IPS-18a (cell line): ENCODE measurements at regions not wholly inside any gene's neighbourhood (a gene's known extent, or its start where the extent isn't known, plus 50 kb on each side); places are given as distances from the start of the nearest gene placed in this dataset.
"Not testable (repeated sequence)": the region's sequence is repeated elsewhere in the genome, so short reads cannot be mapped to it uniquely, and the experiment has no call there.

Experiments
- H3K27ac ChIP-seq: one replicate; pipeline ENCODE4 v1.5.1; 2013; ENCODE audit warnings: low read length
- H3K27me3 ChIP-seq: one replicate; pipeline ENCODE4 v1.6.1; 2013; ENCODE audit warnings: mild to moderate bottlenecking, low read length; ENCODE audit not compliant: control insufficient read depth, insufficient read depth
- H3K36me3 ChIP-seq: one replicate; pipeline ENCODE4 v1.6.1; 2013; ENCODE audit warnings: low read depth, low read length; ENCODE audit not compliant: control insufficient read depth
- H3K4me1 ChIP-seq: one replicate; pipeline ENCODE4 v1.6.1; 2013; ENCODE audit warnings: low read depth, low read length; ENCODE audit not compliant: control insufficient read depth
- H3K4me3 ChIP-seq: one replicate; pipeline ENCODE4 v1.5.1; 2013; ENCODE audit warnings: low read length
- H3K9ac ChIP-seq: one replicate; pipeline ENCODE4 v1.6.1; 2013; ENCODE audit warnings: mild to moderate bottlenecking, low read length, moderate library complexity
- H3K9me3 ChIP-seq: one replicate; pipeline ENCODE4 v1.6.1; 2013; ENCODE audit warnings: low read depth, low read length; ENCODE audit not compliant: control insufficient read depth

DNA sequence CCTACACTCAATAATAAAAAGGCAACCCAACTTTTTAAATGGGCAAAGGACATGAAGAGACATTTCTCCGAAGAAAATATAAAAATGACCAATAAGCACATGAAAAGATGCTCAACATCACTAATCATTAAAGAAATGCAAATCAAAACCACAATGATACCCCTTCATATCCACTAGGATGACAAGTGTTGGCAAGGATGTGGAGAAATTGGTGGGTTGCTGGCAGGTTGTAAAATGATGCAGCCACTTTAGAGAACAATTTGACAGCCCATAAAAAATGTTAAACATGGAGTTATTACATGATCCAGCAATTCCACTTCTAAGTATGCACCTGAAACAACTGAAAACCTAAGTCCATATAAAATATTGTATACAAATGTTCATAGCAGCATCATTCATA, 73.2 kb upstream of the LMO2 start:
- H3K27me3 ChIP-seq: no peaks in the 10 kb centered on the region

DNA sequence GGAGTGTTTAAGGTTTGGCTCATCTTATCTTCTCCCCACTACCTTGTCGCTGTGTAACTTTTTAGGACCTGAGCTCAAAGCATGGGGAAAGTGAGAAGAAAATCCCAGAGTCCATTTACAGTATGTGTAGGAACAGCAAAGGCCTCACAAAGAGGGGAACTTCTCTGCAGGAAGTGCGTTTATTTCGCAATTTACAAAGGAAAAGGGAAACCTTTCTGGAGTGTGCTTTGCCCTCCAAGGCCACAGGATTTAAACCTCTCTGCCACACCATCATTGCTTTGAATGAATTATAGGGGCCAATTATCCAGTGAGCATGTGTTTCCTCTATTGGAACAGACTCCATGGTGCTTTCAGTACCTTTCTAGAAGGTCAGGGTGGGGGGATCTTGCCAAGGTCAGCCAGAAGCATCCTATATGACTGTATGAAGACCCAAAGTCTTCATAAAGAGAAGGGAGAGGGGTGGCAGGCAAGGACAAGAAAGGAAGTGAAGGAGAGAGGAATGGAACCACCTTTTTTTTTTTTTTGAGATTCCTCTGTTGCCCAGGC, 68.1 kb upstream of the LMO2 start:
- H3K4me3 ChIP-seq: no peak overlapping the region
- no peak overlapping the region for H3K9ac ChIP-seq
- no peaks in the 10 kb centered on the region for H3K4me1 ChIP-seq
- H3K36me3 ChIP-seq: no peaks in the 10 kb centered on the region
- no peak overlapping the region for H3K27ac ChIP-seq
- H3K9me3 ChIP-seq: no peaks in the 10 kb centered on the region
- no peaks in the 10 kb centered on the region for H3K27me3 ChIP-seq

More for the DNA sequence above, 73.2 kb upstream of the LMO2 start:
- H3K4me3 ChIP-seq: no peak overlapping the region
- H3K9me3 ChIP-seq: no peaks in the 10 kb centered on the region
- no peaks in the 10 kb centered on the region for H3K36me3 ChIP-seq
- H3K4me1 ChIP-seq: no peaks in the 10 kb centered on the region
- no peak overlapping the region for H3K9ac ChIP-seq
- H3K27ac ChIP-seq: no peak overlapping the region

DNA sequence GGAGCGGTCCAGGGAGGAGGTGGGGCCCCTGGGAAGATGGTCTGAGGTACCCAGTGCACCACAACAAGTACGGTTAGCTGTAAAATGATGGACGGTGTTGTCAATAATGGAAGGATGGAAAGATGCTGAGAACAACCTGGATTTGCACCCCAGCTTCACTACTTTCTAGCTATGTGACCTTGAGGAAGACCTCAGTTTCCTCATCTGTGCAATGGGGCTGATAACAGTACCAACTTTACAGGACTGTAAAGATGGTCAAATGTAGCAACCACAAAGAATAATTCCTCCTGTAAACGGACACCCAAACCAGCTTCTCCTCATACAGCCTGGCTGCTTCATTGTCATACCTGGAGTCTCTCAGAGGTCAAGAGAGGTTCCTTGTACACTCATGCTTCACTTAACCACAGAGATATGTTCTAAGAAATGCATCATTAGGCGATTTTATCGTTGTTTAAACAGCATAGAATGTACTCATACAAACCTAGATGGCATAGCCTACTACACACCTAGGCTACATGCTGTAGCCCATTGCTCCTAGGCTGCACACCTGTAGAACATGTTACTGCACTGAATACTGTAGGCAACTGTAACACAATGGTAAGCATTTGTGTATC, 65.5 kb upstream of the LMO2 start:
- Histone ChIP-seq H3K27me3 (no peaks in the 10 kb centered on the region), H3K9ac (no peak overlapping the region), H3K4me1 (no peaks in the 10 kb centered on the region), H3K36me3 (no peaks in the 10 kb centered on the region), H3K4me3 (no peak overlapping the region), H3K27ac (no peak overlapping the region), H3K9me3 (no peaks in the 10 kb centered on the region)

DNA sequence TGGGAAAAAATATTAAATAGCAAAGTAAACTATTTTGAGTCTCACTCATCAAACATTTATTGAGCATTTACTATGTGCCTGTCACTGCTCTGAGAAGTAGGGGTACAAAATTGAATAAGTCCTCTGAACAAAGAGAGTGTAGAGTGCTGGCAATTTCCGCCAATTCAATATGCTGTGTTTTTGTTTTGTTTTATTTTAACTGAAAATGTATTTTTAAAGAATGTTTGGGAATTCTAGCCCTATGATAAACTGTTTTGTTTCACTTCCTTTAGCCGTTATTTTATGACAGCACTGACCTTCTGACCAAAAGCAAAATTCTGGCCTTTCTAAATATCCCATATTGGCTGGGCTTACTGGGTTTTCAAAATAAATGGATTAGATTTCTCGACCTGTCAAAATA, 64.7 kb upstream of the LMO2 start:
- Histone ChIP-seq H3K4me3 (no peak overlapping the region), H3K36me3 (no peaks in the 10 kb centered on the region), H3K9me3 (no peaks in the 10 kb centered on the region), H3K27me3 (no peaks in the 10 kb centered on the region), H3K27ac (no peak overlapping the region), H3K9ac (no peak overlapping the region), H3K4me1 (no peaks in the 10 kb centered on the region)

DNA sequence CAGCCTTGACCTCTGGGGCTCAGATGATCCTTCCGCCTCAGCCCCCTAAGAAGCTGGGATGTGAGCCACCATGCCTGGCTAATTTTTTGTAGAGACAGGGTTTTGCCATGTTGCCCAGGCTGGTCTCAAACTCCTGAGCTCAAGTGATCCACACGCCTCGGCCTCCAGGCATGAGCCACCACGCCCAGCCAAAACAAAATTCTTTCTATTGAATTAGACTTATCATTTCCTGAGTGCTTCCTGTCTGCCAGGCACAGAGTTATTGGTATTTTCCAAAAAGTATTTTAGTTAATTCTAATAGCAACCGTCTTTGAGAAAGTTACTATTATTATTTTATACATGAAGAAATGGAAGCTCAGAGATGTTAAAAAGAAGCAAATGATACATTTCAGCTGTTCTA, 61.4 kb upstream of the LMO2 start:
- Histone ChIP-seq H3K4me1 (no peaks in the 10 kb centered on the region), H3K4me3 (no peak overlapping the region), H3K36me3 (no peaks in the 10 kb centered on the region), H3K27ac (no peak overlapping the region), H3K9ac (no peak overlapping the region), H3K27me3 (no peaks in the 10 kb centered on the region), H3K9me3 (no peaks in the 10 kb centered on the region)

DNA sequence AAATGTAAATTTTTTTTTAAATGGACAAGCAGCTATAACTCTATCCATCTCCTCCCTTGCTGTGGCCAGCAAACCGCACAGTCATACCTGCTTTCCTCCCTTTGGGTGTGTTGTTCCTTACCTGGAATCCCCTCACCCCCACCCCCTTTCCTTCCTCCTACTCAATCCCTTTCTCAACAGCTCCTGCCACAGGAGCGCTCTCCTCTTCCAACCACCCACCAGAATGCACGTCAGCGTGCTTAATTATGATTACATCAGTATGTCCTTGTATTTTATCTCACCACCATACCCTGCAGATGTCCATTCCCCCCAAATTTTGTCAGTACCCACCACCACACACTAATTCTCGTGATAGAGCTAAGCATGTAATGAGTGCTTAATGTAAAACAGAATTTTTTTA, 60.9 kb upstream of the LMO2 start:
- no peak overlapping the region for H3K9ac ChIP-seq
- no peak overlapping the region for H3K4me3 ChIP-seq
- H3K27ac ChIP-seq: no peak overlapping the region
- no peaks in the 10 kb centered on the region for H3K4me1 ChIP-seq
- H3K9me3 ChIP-seq: no peaks in the 10 kb centered on the region
- H3K27me3 ChIP-seq: no peaks in the 10 kb centered on the region
- no peaks in the 10 kb centered on the region for H3K36me3 ChIP-seq

DNA sequence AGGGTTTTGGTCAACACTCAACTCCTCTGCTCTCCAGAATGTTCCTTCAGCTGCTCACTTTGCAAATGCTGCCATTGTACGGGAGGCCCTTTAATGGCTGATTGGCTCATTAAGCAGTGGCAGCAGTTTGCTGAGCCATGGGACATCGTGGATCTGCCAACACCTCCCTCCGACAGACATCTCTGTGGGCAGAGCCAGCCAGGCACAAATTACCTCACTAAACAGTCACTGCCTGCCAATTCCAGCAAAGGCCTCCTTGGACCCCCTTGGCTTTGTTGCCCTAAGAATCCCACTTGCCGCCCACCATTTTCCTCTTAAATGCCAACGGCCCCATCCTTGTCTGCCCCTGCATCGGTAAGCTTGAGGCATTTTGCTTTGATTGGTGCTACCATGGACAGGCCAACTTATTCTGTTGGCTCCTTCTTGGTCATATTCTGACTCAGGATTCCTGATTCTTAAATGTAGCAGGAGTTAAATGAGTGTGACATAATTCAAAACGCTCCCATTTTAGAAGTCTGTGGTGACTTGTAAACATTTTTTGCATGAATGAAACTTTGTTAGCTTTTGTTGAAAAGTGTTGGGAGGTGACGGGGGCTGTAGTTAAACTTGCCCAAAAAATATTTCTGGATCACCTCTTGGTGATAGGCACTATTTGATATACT, 57.5 kb upstream of the LMO2 start:
- Histone ChIP-seq H3K9ac (no peak overlapping the region), H3K4me3 (no peak overlapping the region), H3K27me3 (no peaks in the 10 kb centered on the region), H3K36me3 (no peaks in the 10 kb centered on the region), H3K4me1 (no peaks in the 10 kb centered on the region), H3K27ac (no peak overlapping the region), H3K9me3 (no peaks in the 10 kb centered on the region)

DNA sequence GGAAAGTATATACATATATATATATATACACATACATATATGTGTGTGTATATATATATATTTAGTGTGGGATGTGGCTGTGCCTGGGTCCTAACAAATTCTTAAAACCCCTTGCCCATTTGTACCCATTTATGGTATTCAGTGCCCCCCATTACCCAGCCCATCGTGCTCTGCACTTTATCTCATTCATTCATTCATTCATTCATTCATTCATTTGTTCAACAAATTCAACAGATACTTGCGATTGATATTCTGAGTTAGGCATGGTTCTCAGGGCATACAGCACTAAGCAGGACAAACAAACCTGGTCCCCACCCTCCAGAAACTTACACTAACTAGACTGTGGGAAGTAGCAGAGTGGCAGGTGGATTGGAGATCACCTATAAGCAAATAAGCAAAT, 56.6 kb upstream of the LMO2 start:
- Histone ChIP-seq H3K4me3 (no peak overlapping the region), H3K9ac (no peak overlapping the region), H3K27me3 (no peaks in the 10 kb centered on the region), H3K36me3 (no peaks in the 10 kb centered on the region), H3K4me1 (no peaks in the 10 kb centered on the region), H3K27ac (no peak overlapping the region), H3K9me3 (no peaks in the 10 kb centered on the region)

DNA sequence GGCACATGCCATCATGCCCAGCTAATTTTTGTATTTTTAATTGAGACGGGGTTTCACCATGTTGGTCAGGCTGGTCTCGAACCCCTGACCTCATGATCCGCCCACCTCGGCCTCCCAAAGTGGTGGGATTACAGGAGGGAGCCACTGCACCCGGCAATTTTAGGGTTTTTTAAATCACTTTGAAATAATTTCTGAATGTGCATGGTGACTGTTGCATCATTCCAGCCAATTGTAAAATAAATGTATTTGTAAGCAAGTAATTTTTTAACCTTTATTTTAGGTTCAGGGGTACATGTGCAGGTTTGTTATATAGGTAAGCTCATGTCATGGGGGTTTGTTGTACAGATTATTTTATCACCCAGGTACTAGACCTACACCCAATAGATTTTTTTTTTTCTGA, 56.0 kb upstream of the LMO2 start:
- H3K9me3 ChIP-seq, H3K4me1 ChIP-seq, H3K27ac ChIP-seq, H3K4me3 ChIP-seq, H3K9ac ChIP-seq, H3K36me3 ChIP-seq, H3K27me3 ChIP-seq: not testable (repeated sequence)

DNA sequence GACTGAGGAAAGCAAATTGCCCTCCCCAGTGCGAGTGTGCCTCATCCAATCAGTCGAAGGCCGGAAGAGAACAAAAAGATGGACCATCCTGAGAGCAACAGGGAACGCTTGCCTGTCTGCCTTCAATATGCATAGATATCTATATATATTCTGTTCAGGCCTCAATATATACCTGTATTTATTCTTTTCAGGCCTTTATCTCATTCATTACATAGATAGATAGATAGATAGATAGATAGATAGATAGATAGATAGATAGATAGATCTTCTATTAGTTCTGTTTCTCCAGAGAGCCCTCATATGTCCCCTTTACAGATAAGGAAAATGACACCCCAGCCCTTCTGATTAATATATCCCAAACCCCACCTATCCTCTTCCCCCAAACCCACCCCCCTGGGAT, 55.1 kb upstream of the LMO2 start:
- Histone ChIP-seq H3K27me3 (no peaks in the 10 kb centered on the region), H3K9ac (no peak overlapping the region), H3K9me3 (no peaks in the 10 kb centered on the region), H3K36me3 (no peaks in the 10 kb centered on the region), H3K4me3 (no peak overlapping the region), H3K27ac (no peak overlapping the region), H3K4me1 (no peaks in the 10 kb centered on the region)

DNA sequence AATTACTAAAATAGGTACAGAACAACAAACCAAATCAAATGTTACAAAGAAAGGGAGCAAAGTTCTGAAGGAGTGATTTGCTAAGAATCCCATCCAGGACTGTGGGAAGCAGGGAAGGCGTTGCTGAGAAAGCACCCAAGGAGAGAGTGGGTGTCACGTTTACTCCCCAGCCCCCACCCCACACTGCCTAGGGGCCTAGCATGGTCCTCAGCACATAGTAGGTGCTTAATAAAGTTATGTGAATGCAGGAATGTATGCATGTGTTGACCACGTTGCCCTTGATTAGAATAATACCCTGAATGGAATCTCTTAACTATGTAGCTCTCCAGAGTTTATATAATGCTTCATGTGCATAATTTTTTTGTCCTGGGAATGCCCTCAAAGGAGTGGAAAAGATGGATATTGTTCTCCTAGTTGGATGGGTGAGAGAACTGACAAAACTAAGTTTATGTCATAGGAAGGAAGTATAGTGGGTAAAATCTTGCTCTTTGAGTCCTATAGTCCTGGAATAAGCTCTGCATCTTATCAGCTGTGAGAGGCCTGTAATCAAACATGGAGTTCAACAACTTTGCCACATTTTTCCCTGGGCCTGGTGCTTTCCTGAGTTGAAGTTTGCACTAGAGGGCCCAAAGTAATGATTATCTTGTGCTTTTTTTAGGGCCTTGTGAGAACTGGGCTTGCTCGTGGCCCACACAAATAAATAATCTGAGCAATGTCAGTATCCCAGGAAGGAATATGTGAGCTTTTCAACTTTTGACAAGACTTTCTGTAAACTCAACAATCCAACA, 53.8 kb upstream of the LMO2 start:
- no peak overlapping the region for H3K27ac ChIP-seq
- no peaks in the 10 kb centered on the region for H3K4me1 ChIP-seq
- no peaks in the 10 kb centered on the region for H3K27me3 ChIP-seq
- no peak overlapping the region for H3K9ac ChIP-seq
- H3K4me3 ChIP-seq: no peak overlapping the region
- no peaks in the 10 kb centered on the region for H3K9me3 ChIP-seq
- no peaks in the 10 kb centered on the region for H3K36me3 ChIP-seq
